H1 (cell line): ENCODE measurements at regions not wholly inside any gene's neighbourhood (a gene's known extent, or its start where the extent isn't known, plus 50 kb on each side); places are given as distances from the start of the nearest gene placed in this dataset.

ENCODE experiments used
- CTCF ChIA-PET: fragments of 300-600 bp; sonication (Branson Sonifier 250); formaldehyde crosslinking; loops from one replicate; lab custom pipeline; 2021; ENCODE audit not compliant: partially characterized antibody; lab: Charles Lee
- POLR2A ChIA-PET: fragments of 300-600 bp; sonication (Branson Sonifier 250); formaldehyde crosslinking; loops from one replicate; lab custom pipeline; 2021; ENCODE audit warnings: inconsistent platforms; ENCODE audit not compliant: partially characterized antibody; lab: Charles Lee
- DNase-seq, 2 experiments: peaks; one replicate each; pipeline versions ENCODE4 v3.0.0 to v3.0.0-alpha.2; 2010 to 2022; ENCODE audit warnings: low spot score in 2 of 2, low read depth in 1 of 2, mixed read lengths in 1 of 2
- FAIRE-seq: peaks from 2 replicates; lab custom pipeline; 2011; peaks lifted over from hg19 to GRCh38; lab: Jason Lieb, UNC
- H2AFZ ChIP-seq: 2 replicates; pipeline ENCODE4 v1.8.1; 2012; ENCODE audit warnings: low read length, inconsistent platforms
- H2AK5ac ChIP-seq: 2 replicates; pipeline ENCODE4 v1.6.1; 2013; ENCODE audit warnings: low read depth, low read length
- H2BK120ac ChIP-seq: replicated peaks from 2 replicates; pipeline ENCODE3; 2013; ENCODE audit warnings: low read depth, low read length, inconsistent platforms
- H2BK12ac ChIP-seq: 2 replicates; pipeline ENCODE4 v1.6.1; 2013; ENCODE audit warnings: low read depth, low read length
- H2BK15ac ChIP-seq: 2 replicates; pipeline ENCODE4 v1.6.1; 2013; ENCODE audit warnings: low read length
- H2BK20ac ChIP-seq: 2 replicates; pipeline ENCODE4 v1.6.1; 2013; ENCODE audit warnings: low read length
- H2BK5ac ChIP-seq: 2 replicates; pipeline ENCODE4 v1.6.1; 2013; ENCODE audit warnings: low read depth, low read length
- H3K14ac ChIP-seq: 2 replicates; pipeline ENCODE4 v1.6.1; 2013; ENCODE audit warnings: inconsistent platforms; ENCODE audit not compliant: insufficient read length
- H3K18ac ChIP-seq: 2 replicates; pipeline ENCODE4 v1.6.1; 2013; ENCODE audit warnings: low read length; ENCODE audit errors: extremely low read depth
- H3K23ac ChIP-seq: 2 replicates; pipeline ENCODE4 v1.6.1; 2013; ENCODE audit warnings: inconsistent platforms; ENCODE audit not compliant: insufficient read length
- H3K23me2 ChIP-seq: 2 replicates; pipeline ENCODE4 v1.6.1; 2013; ENCODE audit warnings: low read depth, low read length
- H3K27ac ChIP-seq: 2 replicates; pipeline ENCODE4 v1.6.1; 2011; ENCODE audit warnings: low read depth, low read length, inconsistent platforms
- H3K27me3 ChIP-seq, 4 experiments: replicated peaks in 1 of 4; 1 replicate in 1 of 4; 2 replicates in 3 of 4; pipeline versions ENCODE4 v1.6.1 to v1.8.1; 2011 to 2013; ENCODE audit warnings: low read length in 3 of 4, mild to moderate bottlenecking in 3 of 4, inconsistent platforms in 2 of 4, mixed read lengths in 2 of 4, moderate library complexity in 1 of 4; ENCODE audit not compliant: control insufficient read depth in 3 of 4, insufficient read depth in 3 of 4; ENCODE audit errors: extremely low read depth in 1 of 4
- H3K36me3 ChIP-seq, 4 experiments: 2 replicates each; pipeline versions ENCODE4 v1.6.1 to v1.8.1; 2011 to 2013; ENCODE audit warnings: mild to moderate bottlenecking in 4 of 4, low read length in 3 of 4, moderate library complexity in 2 of 4, control low read depth in 1 of 4, inconsistent platforms in 1 of 4; ENCODE audit not compliant: insufficient read depth in 4 of 4, control insufficient read depth in 2 of 4
- H3K4ac ChIP-seq: replicated peaks from 2 replicates; pipeline ENCODE3; 2013; ENCODE audit warnings: low read length, low read depth, mixed read lengths, inconsistent platforms; ENCODE audit not compliant: insufficient read length
- H3K4me1 ChIP-seq, 4 experiments: replicated peaks in 1 of 4; 1 replicate in 1 of 4; 2 replicates in 3 of 4; pipeline versions ENCODE4 v1.6.1 to v1.8.1; 2011 to 2013; ENCODE audit warnings: low read length in 3 of 4, inconsistent platforms in 2 of 4, mixed read lengths in 1 of 4; ENCODE audit not compliant: insufficient read depth in 4 of 4, control insufficient read depth in 3 of 4
- H3K4me2 ChIP-seq, 2 experiments: 2 replicates each; pipeline versions ENCODE4 v1.6.1 to v1.8.1; 2011 to 2013; ENCODE audit warnings: low read depth in 2 of 2, low read length in 2 of 2, control low read depth in 1 of 2, inconsistent platforms in 1 of 2, mild to moderate bottlenecking in 1 of 2; ENCODE audit not compliant: insufficient read depth in 1 of 2
- H3K4me3 ChIP-seq, 4 experiments: fragments of 200-600, 300-600 bp in 1 of 4; sonication (generic), shearing (Covaris generic), sonication (Bioruptor Twin) in 1 of 4; 2 replicates each; pipeline versions ENCODE4 v1.5.1 to v1.8.1; 2011 to 2016; ENCODE audit warnings: low read length in 4 of 4, low read depth in 3 of 4, control low read depth in 2 of 4, inconsistent platforms in 2 of 4, mild to moderate bottlenecking in 2 of 4, mixed read lengths in 1 of 4, moderate library complexity in 1 of 4; ENCODE audit not compliant: insufficient read depth in 2 of 4; ENCODE audit errors: extremely low read depth in 1 of 4
- H3K56ac ChIP-seq: replicated peaks from 2 replicates; pipeline ENCODE3; 2013; ENCODE audit warnings: low read depth, mild to moderate bottlenecking, mixed read lengths, low read length, inconsistent platforms; ENCODE audit not compliant: insufficient read length
- H3K79me1 ChIP-seq: 2 replicates; pipeline ENCODE4 v1.6.1; 2013; ENCODE audit warnings: low read depth, low read length, control low read depth
- H3K79me2 ChIP-seq, 2 experiments: 2 replicates each; pipeline versions ENCODE4 v1.6.1 to v1.8.1; 2012 to 2013; ENCODE audit warnings: low read length in 2 of 2, mild to moderate bottlenecking in 2 of 2, inconsistent platforms in 1 of 2; ENCODE audit not compliant: insufficient read depth in 2 of 2, control insufficient read depth in 1 of 2
- H3K9ac ChIP-seq, 4 experiments: replicated peaks in 1 of 4; 1 replicate in 1 of 4; 2 replicates in 3 of 4; pipeline versions ENCODE4 v1.6.1 to v1.8.1; 2011 to 2013; ENCODE audit warnings: low read depth in 3 of 4, low read length in 3 of 4, control low read depth in 2 of 4, mild to moderate bottlenecking in 2 of 4, moderate library complexity in 2 of 4, inconsistent platforms in 1 of 4; ENCODE audit errors: extremely low read depth in 1 of 4
- H3K9me3 ChIP-seq, 2 experiments: 2 replicates each; pipeline versions ENCODE4 v1.6.1 to v1.8.1; 2012 to 2013; ENCODE audit warnings: mild to moderate bottlenecking in 2 of 2, moderate library complexity in 2 of 2, control low read depth in 1 of 2, inconsistent platforms in 1 of 2, low read depth in 1 of 2, low read length in 1 of 2, mixed read lengths in 1 of 2; ENCODE audit not compliant: insufficient read depth in 2 of 2
- H4K20me1 ChIP-seq, 2 experiments: replicated peaks in 1 of 2; 2 replicates each; pipeline versions ENCODE3 to v1.8.1; 2011 to 2013; ENCODE audit warnings: inconsistent platforms in 2 of 2, low read length in 2 of 2, mild to moderate bottlenecking in 1 of 2; ENCODE audit not compliant: insufficient read depth in 2 of 2, control insufficient read depth in 1 of 2
- H4K5ac ChIP-seq: 2 replicates; pipeline ENCODE4 v1.6.1; 2013; ENCODE audit warnings: low read length, low read depth, mixed read lengths, inconsistent platforms; ENCODE audit not compliant: insufficient read length
- H4K8ac ChIP-seq: 2 replicates; pipeline ENCODE4 v1.8.0; 2013; ENCODE audit warnings: mild to moderate bottlenecking, moderate library complexity, low read length, inconsistent platforms; ENCODE audit not compliant: insufficient read depth; ENCODE audit errors: extremely low read depth
- H4K91ac ChIP-seq: replicated peaks from 2 replicates; pipeline ENCODE3; 2013; ENCODE audit warnings: low read length, mixed read lengths, inconsistent platforms; ENCODE audit not compliant: insufficient read length
- JUN ChIP-seq: IDR thresholded peaks from 2 replicates; pipeline ENCODE4 v1.6.1; 2011; ENCODE audit warnings: low read depth, mild to moderate bottlenecking, improper control_type of control experiment, low read length
- KDM1A ChIP-seq: fragments of 200-600, 300-600 bp; sonication (generic); IDR thresholded peaks from 2 replicates; pipeline ENCODE4 v1.7.1; 2016; ENCODE audit warnings: mild to moderate bottlenecking, low read length, borderline replicate concordance
- KDM4A ChIP-seq: IDR thresholded peaks from one replicate; pipeline ENCODE4 v1.7.1; 2012; ENCODE audit warnings: low read depth, mild to moderate bottlenecking, moderate library complexity, low read length, inconsistent platforms; ENCODE audit not compliant: severe bottlenecking
- MAFK ChIP-seq: IDR thresholded peaks from 2 replicates; pipeline ENCODE4 v1.6.1; 2012; ENCODE audit warnings: low read depth, mild to moderate bottlenecking, improper control_type of control experiment, low read length
- WGBS, 2 experiments: shearing (Covaris generic) in 1 of 2; methylation state at CpG; one replicate each; pipeline versions ENCODE4 v1.1.6 to v1.1.7; 2013 to 2015; ENCODE audit warnings: low lambda C conversion rate in 2 of 2, mixed read lengths in 2 of 2, inconsistent platforms in 1 of 2, low coverage in 1 of 2, missing lambda C conversion rate in 1 of 2; ENCODE audit not compliant: insufficient replicate concordance in 2 of 2, insufficient coverage in 1 of 2, insufficient read length in 1 of 2; ENCODE audit errors: extremely low coverage in 1 of 2, missing lambda C conversion rate in 1 of 2; 5-methylcytosine and 5-hydroxymethylcytosine counted together
- TF ChIP-seq, protein P1 (sequence below): IDR thresholded peaks from 2 replicates; pipeline ENCODE4 v1.6.1; 2012; ENCODE audit warnings: inconsistent platforms
- TF ChIP-seq, protein P2 (sequence below): IDR thresholded peaks from 2 replicates; pipeline ENCODE4 v1.6.1; 2012; ENCODE audit warnings: low read length, inconsistent platforms
- TF ChIP-seq, protein P3 (sequence below): IDR thresholded peaks from 2 replicates; pipeline ENCODE4 v1.6.1; 2011; ENCODE audit warnings: low read depth, mild to moderate bottlenecking, low read length; ENCODE audit not compliant: insufficient read depth

DNA sequence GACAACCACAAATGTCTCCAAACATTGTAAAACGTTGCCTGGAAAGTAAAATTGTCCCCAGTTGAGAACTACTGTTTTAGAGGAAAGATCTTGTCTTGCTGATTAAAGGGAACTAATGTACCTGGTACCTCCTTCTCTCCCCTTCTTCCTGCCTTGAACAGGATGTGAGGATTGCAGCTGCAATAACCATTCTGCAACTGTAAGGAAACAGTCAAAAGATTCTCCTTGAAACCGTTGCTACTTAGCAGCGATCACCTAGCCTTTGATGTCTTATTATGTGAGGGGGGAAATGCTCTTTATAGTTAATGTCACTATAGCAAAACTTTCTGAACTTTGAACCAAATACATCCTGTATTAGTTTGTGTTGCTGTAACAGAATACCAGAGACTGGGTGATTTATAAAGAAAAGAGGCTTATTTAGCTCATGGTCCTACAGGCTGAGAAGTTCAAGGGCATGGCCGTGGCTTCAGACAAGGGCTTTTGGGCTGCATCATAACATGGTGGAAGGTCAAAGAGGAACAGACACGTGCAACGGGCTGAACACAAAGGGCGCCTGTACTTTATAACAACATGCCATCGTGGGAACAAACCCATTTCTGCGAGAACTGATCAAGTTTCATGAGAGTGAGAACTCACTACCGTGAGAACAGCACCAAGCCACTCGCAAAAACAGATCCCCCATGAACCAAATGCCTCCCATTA is 54.2 kb upstream of the PARD3 start:
- no peak overlapping the region for H3K23ac ChIP-seq
- FAIRE-seq (no peak), DNase-seq (no peak)
- CTCF ChIA-PET = interaction anchor here (0.6 kb wide), 1 partner anchor 1637 kb away, joined by 5 read pairs; no protein-coding TSS in a partner anchor
- H3K36me3 ChIP-seq = no peaks in the 10 kb centered on the region
- H2BK15ac ChIP-seq = no peak overlapping the region
- H3K4me1 ChIP-seq = peaks cover 0 to 3% (median 1%) of the 10 kb centered on the region in 4 experiments; a peak in 4 of 7 replicates
- no peak overlapping the region for H4K91ac ChIP-seq
- H3K79me2 ChIP-seq = no peaks in the 10 kb centered on the region
- H4K20me1 ChIP-seq = no peaks in the 10 kb centered on the region
- no peak overlapping the region for H4K5ac ChIP-seq
- H3K23me2 ChIP-seq = no peaks in the 10 kb centered on the region
- no peak overlapping the region for H2AK5ac ChIP-seq
- no peak overlapping the region for H2BK12ac ChIP-seq
- no peaks in the 10 kb centered on the region for H3K79me1 ChIP-seq
- 94% methylated on average over 11 of the region's 11 CpGs; no CpG with 5 or more reads in 1 of the 2 experiments for WGBS, 2 experiments
- H3K4ac ChIP-seq = no peak overlapping the region
- H2BK120ac ChIP-seq = no peak overlapping the region
- peak overlapping the region; percentile 28; the same call in 1 of the 2 replicates for H2AFZ ChIP-seq
- H3K18ac ChIP-seq = no peak overlapping the region
- no peaks in the 10 kb centered on the region for H3K27me3 ChIP-seq
- no peak overlapping the region for H3K56ac ChIP-seq
- H3K9ac ChIP-seq = no peak overlapping the region
- no peak overlapping the region for H3K14ac ChIP-seq
- TF ChIP-seq KDM1A (no peak), MAFK (no peak), KDM4A (no peak), JUN (no peak)
- TF ChIP-seq, protein P1, sequence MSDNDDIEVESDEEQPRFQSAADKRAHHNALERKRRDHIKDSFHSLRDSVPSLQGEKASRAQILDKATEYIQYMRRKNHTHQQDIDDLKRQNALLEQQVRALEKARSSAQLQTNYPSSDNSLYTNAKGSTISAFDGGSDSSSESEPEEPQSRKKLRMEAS = no peak
- TF ChIP-seq, protein P2, sequence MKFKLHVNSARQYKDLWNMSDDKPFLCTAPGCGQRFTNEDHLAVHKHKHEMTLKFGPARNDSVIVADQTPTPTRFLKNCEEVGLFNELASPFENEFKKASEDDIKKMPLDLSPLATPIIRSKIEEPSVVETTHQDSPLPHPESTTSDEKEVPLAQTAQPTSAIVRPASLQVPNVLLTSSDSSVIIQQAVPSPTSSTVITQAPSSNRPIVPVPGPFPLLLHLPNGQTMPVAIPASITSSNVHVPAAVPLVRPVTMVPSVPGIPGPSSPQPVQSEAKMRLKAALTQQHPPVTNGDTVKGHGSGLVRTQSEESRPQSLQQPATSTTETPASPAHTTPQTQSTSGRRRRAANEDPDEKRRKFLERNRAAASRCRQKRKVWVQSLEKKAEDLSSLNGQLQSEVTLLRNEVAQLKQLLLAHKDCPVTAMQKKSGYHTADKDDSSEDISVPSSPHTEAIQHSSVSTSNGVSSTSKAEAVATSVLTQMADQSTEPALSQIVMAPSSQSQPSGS = no peak
- TF ChIP-seq, protein P3, sequence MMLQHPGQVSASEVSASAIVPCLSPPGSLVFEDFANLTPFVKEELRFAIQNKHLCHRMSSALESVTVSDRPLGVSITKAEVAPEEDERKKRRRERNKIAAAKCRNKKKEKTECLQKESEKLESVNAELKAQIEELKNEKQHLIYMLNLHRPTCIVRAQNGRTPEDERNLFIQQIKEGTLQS = no peak
- no peak overlapping the region; the same call in 1 of the 2 replicates for H4K8ac ChIP-seq
- no peak overlapping the region for H3K4me3 ChIP-seq
- no peak overlapping the region for H3K27ac ChIP-seq
- H3K9me3 ChIP-seq = no peaks in the 10 kb centered on the region
- POLR2A ChIA-PET = interaction anchor here (1.1 kb wide), 1 partner anchor 47 kb away, joined by 6 read pairs; no protein-coding TSS in a partner anchor
- H2BK5ac ChIP-seq = no peak overlapping the region
- H3K4me2 ChIP-seq = no peak overlapping the region
- no peak overlapping the region for H2BK20ac ChIP-seq
